ENCODE measurements at regions not wholly inside any gene's neighbourhood (a gene's known extent, or its start where the extent isn't known, plus 50 kb on each side); places are given as distances from the start of the nearest gene placed in this dataset.

DNA sequence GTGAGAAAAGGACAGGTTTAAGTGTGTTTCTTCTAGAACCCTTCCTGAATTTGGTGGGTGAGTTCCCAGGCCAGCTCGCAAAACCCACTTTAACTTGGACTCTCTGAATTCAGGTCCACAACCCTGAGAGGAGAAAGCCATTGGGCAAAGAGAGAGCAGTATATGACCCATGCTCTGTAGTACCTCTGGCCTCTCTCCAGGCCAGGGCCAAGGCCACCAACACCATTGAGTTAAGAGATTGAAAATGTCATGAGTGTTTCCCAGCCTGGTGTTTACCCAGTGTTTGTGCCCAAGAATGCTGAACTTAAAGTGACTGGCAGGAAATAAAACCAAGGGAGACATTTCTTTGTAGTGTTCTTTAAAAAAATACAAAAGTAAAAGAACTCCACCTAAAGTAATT, 410.4 kb upstream of the CDH5 start:
- DNase-seq (ENCODE audit: low read depth), result no peak

DNA sequence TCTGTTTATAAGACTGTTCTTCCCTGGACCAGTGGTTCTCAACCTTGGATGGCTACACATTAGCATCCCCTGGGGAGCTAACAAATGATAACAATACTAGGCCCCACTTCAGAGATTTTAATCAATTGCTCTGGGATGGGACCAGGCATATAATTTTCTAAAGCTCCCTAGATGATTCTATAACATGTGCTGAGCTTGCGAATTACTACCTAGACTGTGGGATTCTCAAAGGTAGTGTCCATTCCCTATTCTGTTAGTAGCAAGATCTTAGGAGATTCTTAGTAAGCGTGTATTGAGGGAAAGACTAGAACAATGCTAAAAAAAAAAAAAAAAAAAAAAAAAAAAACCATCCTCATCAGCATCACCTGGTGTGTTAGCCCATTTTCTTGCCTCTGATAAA, 412.0 kb upstream of the CDH5 start:
- DNase-seq (ENCODE audit: low read depth), result no peak

DNA sequence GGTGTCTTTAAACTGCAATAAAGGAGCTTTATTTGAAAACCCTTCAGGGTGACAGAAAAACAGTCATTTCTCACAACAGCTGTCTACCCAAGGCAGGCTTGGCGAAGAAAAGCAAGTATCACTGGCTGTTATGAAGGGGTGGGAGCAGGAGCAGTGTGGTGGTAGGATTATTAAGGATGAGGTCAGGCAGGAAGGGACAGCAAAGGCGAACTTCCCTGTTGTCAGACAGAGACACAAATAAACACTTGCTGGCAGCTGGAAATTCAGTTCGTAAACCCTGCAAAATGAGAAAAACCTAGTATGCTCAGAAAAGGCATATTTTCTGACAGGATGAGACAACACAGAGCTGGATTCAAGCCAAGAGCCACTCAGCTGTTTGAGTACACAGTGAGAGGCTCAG, 416.3 kb upstream of the CDH5 start:
- no peak for DNase-seq (ENCODE audit: low read depth)

DNA sequence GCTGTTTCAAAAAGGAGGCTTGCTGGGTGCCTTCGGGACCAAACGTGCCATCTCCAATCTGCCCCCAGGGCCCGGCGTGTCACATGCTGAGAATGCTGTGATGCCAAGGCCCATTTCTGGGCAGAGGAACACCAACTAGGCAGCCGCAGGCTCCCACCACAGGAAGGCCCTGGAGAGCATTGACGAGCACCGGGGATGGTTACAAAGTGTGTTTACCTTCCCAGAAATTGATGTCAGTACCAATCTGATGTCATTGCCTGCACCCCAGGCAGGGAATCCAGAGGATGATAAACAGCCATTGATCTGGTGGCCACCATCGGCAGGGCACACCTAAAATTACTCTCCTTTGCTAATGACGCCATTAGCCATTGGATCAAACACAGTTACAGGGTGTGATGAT, 418.1 kb upstream of the CDH5 start:
- DNase-seq (ENCODE audit: low read depth), result no peak

DNA sequence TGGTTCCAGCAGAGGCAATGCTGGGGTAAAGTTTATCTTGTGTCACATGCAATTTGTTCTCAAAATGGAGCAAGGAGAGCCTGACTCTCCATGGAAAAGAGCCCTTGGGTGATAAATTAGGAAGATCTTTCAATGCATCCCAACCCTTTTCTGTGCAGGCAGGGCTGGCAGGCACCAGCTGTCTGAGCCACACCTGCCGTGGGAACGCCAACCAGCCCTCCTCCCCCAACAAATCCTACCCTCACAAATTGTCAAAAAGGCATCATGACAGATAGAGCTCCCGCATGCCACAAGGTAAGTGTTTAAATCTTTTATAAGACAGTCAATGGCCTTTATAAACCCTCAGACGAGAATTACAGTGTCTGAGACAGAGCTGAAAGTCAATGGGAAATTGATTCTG, 418.5 kb upstream of the CDH5 start:
- DNase-seq (ENCODE audit: low read depth), result no peak

DNA sequence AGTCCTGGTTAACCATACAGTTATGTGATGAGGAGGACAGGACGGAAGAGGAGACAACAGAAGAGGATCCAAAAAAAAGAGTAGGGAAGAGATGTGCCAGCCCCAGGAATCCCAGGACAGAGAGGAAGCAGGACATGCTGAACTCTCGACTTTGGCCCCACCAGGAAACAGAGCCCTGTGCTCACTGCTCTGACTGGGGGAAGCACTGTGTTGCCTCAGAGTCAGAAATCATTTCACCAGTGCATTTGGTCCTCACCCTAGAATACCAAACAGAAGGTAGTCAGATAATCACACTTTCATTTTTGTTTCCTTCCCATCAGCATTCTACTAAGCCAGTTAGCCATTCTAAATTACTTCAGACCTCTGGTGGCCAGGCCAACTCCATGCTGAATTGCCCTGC, 421.0 kb upstream of the CDH5 start:
- DNase-seq (ENCODE audit: low read depth), result no peak

DNA sequence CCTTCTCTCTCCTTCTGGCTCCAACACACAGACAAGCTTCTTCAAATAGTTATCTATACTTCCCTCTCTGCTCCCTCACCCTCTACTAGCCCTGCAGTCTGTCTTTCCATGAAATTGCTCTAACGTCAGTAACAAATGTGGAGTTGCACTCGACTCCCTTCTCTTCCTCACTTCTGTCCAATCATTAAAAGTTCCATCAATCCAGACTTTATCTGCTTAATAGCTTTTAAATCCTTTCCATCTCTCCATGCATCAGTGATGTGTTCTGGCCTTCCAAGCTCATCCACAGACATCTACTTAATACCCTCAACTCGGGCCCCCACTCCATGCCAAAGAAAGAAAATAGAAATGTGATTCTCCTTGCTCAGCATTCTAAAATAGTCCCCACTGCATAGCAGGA, 422.1 kb upstream of the CDH5 start:
- DNase-seq (ENCODE audit: low read depth), result no peak

DNA sequence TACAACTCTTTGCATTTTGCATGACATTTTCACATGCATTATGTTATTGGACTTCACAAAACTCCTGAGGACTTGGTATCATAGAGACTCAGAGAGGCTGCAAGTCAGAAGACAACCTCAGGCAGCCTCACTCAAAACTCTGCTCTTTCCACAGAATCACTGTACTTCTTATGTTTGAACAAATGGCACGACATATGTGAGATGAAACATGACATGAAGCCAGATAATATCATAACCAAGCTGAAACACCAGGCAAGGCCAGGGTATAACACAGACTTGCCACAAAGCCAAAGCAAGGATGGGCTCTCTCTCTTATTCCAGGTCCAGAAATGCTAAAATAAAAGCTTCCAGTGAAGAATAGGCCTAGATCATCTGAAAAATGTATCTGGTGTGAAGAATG, 425.8 kb upstream of the CDH5 start:
- DNase-seq (ENCODE audit: low read depth), result no peak

DNA sequence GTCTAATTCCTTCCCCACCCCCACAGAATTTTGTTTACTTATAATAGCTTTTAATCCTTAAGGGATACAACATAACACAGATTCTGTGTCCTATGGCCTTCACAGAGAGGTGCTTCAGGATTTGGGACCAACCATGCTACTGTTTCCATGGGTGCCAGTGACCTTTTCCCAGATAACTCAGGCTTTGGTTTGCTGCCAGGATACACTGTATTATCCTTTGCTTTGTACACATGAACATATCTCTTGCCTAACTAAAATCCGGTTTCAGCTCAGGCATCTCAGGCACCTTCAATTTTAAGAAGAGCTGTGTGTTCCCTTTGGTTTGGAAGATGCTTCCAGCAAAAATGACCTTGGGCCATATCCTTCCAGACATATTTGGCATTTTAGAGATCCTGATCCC, 428.4 kb upstream of the CDH5 start:
- no peak for DNase-seq (ENCODE audit: low read depth)

DNA sequence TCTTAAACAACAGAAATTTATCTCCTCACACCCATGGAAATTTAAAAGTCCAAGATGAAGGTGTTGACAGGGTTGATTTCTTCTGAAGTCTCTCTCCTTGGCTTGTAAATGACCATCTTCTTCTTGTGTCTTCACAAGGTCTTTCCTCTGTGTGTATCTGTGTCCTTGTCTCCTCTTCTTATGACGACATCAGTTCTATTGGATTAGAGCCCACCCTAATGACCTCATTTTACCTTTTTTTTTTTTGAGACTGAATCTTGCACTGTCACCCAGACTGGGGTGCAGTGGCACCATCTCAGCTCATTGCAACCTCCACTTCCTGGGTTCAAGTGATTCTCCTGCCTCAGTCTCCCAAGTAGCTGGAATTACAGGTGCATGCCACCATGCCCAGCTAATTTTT, 429.0 kb upstream of the CDH5 start:
- no peak for DNase-seq (ENCODE audit: low read depth)

DNA sequence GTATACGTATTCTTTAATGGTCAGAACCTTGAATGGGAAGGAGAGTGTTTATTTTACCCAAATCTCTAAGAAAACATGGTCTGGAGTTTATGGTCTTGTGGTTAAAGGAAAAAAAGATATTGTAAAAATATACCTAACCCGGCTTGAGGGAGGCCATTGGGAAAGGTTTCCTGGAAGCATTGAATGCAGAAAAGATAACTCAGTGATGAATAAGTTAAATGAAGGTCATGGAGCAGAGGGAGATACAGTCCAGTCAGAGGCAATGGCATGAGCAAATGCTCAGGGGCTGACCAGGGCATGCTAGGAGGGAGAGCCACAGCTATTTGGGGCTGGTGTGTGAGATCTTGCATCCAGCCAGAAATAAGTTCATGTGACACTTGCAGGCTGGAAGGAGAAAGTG, 430.4 kb upstream of the CDH5 start:
- no peak for DNase-seq (ENCODE audit: low read depth)

DNA sequence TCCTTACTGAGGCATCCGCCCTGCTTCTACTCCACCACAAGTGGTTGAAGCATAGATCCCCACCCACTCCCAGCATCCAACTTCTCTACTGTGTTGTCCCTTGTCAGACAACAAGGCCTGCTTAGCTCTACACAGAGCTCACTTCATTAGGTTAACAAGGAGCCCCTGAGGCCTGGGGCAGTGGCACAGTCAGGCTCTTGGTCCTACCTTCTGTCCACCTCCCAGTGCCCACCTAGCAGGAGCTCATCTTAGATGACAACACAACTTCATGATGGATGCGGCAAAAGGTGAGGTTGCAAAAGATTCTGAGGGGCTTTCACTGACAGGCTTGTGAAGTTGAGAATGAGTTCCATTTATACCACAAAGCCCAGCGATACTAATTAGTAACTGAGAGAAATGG, 432.0 kb upstream of the CDH5 start:
- no peak for DNase-seq (ENCODE audit: low read depth)

DNA sequence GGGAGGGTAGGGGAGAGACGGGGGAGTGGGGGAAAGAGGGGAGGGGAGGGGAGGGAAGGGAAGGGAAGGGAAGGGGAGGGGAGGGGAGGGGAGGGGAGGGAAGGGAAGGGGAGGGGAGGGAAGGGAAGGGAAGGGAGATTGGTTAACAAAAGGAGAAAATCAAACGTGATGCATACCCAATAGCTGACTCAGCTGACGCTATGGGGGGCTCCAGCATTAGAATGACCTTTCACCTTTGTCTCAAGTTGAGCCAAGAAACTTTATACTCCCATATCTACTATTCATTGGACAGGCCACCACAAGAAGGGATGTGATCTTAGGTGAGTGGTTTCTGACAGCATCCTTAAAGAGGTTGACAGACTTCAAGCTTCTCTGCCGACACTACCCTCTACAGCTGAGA, 432.8 kb upstream of the CDH5 start:
- DNase-seq (ENCODE audit: low read depth), result no peak

DNA sequence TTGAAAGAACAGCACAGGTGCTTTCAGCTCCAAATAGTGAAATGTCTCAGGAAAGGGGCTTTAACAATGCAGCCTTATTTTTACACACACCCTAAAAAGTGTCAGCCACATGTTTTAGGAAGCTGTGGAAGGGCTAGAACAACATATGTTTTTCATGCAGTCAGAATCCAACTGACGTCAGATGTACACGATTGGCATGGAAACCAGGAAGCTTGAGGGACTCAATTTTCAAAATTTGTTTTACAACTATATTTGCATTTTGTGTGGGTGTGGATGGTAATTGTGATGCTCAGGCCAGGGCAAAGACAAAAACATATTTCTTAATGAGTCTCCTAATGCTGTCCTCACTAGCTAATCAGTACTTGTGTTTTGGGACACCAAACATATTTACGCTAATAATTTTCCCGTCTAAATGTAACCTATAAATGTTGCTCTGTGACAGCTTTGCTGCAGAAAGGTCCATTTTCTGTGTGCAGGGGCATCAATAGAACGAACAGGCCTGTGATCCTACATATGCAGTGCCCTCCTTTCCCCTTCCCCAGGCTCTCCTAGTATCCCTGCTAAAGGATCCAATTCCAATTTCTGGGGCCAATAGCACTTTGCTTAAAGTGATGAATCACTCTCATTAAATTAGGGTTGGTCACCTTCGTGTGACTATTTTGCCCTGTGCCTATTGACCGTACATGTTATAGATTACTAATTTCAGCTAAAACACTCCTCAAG, 434.0 kb upstream of the CDH5 start:
- DNase-seq (ENCODE audit: low read depth), result no peak

DNA sequence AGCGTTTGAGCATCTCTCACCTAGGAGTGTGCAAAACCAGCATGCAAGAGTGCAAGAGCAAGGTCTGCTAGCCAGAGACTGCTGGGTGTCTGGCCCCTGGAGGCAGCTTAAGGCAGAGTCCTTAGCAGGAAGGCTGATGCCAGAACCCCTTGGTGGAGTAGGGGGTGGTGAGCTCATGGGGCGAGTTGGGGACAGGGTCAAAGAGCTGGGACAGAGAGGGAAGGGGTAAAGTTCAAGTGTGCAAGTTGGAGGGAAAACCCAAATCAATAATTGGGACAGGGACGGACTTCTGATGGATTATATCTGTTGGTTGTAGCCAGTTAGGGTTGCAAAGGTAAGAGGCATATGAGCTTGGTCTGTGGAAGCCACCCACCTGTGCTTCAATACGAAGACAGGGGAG, 443.6 kb upstream of the CDH5 start:
- DNase-seq (ENCODE audit: low read depth), result no peak

DNA sequence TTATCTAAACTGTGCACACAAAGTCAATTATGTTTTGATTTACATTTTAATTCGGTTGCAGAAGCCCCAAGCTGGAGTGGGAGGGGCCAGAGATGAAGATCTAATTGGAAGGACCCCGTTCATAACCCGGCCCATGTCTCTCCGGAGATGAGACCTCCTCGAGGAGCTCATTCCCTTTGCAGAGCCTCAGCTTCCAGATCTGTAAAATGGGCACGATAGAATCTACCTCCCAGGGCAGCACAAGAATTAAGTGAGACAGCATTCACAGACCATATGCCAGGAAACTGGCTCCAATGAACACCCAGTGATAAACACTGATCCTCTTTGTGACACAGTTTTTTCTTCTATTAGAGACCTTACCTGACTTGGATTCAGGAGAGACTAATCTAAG, 446.5 kb upstream of the CDH5 start:
- DNase-seq (ENCODE audit: low read depth), result no peak

DNA sequence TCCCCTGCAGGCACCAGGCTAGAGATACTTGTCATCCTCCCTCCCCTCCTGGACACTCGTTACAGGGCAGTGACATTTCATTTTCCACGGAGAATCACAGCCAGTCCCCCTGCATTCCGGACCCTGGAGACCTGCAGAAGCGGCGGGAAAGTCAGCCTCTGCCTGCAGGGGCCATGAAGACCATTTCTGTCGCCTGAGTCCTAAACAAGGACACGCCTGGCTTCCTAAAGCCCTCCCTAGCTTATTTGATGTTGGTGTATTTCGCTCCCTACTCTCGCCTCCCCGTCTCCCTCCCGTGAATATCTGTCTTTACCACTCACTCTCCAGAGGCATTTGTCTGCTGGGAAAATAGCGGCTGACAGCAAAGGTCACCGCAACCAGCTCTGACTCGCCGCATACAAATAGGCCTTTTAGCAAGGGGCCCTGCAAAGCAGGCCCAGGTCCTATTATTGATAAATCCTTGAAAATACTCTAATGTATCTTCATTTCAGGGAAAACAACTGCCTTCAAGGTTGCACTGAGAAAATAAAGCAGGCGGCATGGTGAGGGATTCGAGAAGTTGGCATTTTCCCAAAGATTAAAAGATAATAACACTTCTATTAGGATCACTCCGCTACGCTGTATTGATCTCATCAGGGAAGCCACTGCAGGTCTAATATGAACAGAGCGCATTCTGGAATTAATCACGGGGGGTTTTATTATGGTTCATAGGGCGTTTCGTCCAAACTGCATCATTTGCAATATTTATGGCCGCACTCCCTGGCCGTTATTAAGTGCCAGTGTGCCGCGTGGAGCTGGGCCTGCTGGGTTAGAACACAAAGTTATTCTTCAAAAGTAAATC, 447.1 kb upstream of the CDH5 start:
- DNase-seq (ENCODE audit: low read depth), result no peak

DNA sequence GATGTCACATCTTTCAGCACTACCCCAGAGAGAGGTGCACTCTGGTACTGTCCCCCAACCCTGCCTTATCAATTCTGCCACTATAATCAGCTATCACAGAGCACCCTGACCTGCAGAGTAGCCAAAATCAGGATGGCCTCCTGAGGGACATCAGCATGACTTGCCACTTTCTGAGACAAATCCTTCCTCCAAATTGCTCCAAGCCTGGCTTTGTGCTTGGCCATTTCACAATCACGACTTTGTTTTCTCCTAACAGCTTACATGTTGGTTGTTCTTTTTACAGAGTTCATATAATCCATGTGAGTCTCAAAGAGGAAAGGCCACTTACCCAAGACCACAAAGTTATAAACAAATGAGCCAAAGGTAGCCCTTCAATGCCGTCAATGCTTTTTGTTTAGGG, 449.0 kb upstream of the CDH5 start:
- DNase-seq (ENCODE audit: low read depth), result no peak

DNA sequence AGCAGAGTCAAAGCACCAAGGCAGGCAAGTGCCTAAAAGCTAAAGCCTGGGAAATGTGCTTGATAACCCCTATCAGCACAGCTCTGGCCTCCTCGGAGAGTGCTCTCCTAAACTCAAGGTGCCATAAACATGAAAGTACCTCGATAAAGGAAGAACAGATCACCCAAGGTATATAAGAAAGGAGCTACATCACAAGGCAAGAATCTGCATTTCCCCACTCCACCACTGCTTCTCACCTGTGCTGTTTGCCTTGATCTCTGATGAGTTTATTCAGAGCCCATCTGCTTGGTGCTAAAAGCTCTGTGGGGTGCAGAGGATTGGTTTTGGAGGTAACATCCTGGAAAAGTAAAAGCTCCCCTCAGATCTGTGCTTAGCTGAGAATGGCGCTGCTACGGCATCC, 449.5 kb upstream of the CDH5 start:
- DNase-seq (ENCODE audit: low read depth), result no peak

DNA sequence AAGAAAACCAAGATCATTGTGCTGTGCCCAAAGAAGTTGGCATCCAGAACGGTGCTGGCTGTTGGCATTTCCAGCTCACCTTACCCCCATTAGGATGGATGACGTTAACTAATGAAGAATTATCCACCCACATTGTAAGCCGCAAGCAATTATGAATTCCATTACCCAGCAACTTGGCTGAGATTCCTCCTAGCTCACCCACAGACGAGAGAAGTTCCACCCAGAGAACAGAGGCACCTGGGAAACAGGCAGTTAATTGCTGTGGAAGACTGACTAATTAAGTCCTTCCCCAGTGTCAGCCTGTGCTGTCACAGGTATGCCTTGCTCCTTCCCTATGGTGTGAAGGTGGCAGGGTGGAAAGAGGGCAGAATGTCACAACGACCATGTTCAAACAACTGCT, 456.2 kb upstream of the CDH5 start:
- no peak for DNase-seq (ENCODE audit: low read depth)

DNA sequence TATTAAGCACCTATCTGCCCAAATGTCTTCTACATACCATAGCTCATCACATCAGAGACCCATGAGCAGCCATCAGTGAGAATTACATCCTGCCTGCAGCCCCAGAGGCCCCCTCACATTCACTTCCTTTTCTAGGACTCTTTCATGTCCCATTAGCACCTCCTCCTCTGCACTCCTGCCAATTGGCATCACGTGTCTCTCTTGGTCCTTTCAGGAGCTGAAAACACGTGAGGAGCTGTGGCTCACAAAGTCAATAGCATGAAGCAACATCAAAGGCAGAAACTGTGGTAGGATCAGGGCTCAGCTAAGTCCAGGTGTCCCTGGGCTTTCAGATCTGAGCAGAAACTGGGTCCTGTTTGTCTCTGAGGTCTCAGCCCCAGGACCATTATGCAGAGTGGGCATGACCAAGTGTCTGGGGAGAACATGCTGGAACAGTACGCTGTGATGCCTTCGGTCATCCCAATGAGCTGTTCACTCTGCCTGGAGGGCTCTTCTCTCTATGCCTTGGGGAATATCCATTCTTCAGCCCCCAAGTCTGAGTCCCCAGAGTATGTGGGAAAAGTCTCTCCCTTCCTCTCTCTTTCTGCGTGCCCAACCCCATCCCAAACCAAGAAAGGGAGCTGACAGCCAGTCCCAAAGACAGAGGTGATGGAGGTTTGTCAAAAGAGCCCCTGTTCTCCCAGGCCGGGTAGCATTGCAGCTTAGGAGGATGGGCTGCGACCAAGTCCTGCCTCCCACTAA, 457.0 kb upstream of the CDH5 start:
- DNase-seq (ENCODE audit: low read depth), result no peak

DNA sequence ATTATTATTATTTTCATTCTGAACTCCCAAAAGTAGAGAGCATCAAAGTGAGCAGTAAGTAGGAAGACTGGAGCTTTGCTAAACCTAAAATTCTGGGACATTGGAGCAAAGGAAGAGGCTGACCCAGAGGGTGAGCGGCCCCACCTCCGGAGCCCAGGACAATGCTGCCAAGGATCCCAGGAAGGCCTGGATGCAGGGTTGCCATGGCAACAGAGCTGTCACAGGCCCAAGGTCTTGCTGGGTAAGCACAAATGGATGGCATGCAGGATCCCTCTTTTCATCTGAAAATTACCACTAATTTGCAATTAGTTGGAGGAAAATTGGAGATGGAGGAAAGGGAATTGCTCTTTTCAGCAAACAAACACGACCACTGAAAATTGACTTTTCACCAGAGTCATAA, 457.9 kb upstream of the CDH5 start:
- no peak for DNase-seq (ENCODE audit: low read depth)

DNA sequence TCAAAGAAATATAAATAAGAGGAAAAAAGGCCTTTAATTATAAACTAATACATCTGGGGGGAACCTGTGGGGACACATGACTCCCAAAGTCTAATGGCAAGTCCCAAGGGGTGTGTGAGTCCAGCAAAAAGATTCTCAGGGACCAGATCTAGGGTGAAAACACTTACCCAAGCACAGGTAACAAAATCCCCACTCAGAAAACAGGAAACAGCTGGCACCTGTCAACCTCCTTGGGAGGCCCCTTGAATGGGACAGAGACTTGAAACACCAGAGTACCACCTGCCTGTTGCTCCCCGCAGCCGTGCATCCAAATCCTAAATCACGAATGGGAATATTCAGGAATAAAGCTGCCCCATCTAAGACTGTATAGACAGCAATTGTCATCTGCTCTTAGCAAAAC, 461.2 kb upstream of the CDH5 start:
- DNase-seq (ENCODE audit: low read depth), result no peak
